HG03066 (cell line): ENCODE measurements at regions not wholly inside any gene's neighbourhood (a gene's known extent, or its start where the extent isn't known, plus 50 kb on each side); places are given as distances from the start of the nearest gene placed in this dataset.

Source experiments
- ATAC-seq: cut with Tn5 transposase; IDR thresholded peaks from one replicate; pipeline ENCODE4 v1.9.1; 2021; ENCODE audit warnings: low read depth; ENCODE audit not compliant: unreplicated experiment

DNA sequence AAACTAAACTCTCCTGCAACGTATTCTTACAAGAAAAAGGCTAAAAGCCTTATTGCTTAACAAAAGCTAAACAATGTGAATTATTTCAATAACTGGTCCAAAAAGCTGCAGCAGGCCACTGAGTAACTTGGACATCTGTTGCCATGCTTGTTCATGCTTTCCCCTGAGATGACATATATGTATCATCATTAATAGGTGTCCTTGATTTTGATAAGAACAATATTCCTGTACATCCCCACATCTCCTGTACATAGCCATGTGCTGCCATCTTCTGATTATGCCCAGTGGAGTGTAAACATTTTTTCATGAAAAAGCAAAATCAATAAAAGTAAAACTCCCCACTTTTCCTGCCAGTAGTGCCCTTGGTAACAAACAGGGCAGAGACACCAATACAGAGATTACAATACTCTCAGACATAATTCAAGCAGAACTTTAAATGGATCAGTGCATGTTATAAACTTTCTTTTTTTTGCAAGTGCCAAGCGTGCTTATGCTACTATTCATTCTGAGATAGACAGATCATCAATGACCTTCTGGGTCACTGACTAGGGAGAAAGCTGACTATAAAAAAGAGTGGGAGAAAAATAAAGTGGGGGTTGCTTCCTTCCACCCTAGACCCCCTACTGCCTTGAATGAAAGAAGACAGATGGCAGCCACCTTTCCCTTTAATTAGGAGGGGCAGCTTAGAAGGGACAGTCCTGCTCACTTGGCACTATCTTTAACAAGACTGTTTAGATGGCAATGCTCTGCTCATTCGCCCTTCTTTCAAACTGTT, 205.5 kb upstream of the KLF14 start:
- no peak for ATAC-seq

DNA sequence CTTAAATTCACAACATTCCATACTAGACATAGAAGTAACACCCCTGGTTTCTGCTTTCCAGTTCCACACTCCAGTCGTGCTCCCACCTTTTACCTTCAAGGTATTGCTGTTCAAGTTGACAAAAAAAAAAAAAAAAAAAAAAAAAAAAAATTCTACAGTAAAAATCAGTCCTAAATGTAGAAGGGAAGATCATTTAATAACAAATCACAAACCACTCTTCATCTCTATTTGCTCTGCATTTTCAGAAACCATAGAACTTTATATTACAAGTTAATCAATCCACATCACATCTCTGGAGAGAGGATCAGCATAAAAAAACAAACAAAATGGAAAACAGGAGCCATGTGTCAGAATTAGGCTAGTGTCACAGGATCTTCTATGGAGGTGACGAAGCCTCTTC, 206.3 kb upstream of the KLF14 start:
- no peak for ATAC-seq

DNA sequence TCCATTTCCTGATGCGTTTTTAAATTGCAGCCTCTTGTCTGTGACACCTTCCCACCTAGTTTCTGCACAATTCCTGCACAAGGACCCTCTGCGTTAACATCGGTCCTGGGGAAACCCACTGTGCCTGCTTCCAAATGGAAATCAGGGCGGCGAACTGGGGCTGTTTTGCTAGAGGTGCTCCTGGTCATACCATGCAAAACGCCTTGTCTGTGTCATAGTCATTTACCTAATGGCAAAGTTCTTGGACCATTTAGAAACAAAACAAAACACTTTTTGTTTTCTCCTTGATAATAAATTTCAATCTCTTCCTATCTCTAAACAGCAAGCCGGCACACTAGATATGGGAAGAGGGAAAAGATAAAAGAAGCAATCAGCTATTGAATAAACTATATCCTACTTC, 206.9 kb upstream of the KLF14 start:
- no peak for ATAC-seq

DNA sequence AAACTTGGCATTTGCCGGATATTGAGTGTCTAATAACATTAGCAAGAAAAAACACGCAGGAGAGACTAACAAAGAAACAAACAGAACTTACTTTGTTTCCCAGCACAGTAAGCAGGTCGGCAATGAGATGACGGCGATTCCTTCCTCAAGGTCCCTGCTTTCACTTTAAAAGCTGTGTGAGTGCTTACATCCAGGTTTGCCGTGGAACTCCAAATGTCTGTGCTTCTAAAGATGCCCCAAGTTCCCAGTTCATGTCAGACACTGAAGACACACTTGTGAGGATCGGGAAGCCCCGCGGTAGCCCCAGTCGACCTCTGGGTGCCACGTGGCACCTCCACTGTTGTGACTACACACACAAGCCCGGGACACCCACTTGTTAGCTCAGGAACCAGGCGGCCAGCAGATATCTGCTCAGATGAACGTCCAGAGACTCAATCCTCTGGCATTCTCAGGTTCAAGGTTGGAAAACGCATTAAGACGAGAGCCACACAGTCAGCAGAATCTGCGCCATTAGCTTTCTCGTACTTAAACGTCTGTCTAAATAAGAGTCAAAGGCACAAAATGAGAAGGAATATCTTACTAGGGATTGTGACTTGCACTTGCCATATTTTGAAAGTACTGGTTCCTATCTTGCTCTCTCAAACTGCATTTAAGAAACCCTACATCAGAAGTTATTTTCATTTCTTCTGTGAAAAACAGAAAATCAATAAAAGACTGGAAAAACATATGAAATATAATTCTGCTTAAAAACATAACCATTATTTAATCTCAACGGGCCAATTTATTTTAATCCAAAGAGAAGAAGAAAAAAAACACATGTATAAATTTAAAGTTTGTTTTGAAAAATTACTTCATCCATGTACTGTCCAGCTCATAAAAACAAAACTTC, 207.6 kb upstream of the KLF14 start:
- no peak for ATAC-seq

DNA sequence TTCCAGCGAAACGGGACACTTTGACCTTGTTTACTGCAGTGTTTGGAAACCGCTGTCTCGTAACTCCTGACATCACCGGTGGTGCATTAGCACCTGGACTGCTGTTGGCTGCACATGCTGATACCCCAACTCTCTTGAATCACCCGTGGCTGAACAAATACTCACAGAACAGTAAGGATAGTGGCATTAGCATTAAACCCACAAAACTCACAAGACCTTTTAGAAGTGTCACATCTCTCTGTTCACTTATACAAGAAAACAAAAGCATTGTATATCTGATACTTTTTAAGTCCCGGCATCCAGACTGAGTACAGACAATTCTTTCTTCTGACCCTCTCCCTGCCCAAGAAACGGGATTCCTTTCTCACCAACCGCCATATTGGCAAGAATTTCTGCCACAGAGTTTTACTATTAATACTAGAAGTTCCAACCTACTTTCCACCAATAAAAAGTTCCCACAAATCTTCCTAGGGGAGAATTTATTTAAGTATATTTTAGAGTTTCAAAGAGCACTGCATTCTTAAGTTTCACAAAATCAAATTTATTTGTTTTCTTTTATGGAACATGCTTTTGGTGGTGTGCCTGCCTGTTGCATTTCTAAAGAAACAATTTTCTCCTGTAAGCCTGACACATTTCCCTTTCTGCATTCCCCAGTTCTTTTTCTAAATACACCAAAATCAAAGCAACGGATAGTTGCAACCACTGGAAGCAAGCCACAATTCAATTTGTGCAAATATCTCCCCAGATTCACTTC, 208.4 kb upstream of the KLF14 start:
- no peak for ATAC-seq

DNA sequence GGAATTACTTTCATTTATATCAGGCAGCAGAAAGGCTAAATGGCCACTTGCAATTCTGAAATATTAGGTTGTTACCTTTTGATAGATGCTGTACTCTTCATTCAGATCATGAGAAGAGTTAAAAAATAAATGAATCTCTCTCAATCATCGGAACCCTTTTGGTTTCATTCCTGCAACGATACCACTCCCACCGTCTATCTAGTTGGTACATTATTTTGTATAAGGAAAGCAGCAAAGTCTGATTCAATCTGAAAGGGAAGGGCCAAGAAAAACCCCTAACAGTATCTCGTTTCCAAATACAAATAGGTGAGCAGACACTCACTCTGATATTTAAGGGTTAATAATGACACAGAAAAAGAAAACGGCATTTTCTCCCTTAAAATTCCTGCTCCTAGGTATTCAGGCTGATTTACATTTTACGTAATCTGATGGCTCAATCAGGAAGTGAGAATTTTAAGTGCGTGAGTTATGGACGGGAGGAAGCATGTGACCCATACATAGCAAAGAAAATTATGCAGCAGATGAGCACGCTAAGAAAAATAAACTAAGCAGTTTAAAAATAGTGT, 209.4 kb upstream of the KLF14 start:
- no peak for ATAC-seq

DNA sequence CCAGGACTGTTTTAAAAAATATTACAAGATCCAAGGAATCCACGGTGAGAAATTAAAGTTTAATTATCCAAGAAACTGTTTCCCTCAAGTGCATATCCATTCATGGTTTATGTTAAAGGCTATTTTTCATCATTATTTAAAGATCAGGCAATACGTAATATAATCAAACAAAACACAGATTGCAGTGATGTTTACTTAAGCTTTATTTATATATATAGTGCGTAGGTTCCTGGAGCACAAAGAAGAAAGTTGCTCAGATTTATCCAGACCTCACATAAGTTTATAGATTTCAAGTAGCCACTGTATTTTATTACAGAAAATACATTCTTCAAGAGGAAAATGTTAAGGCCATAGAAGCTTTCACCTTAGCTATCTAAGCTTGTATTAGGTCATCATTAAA, 210.0 kb upstream of the KLF14 start:
- ATAC-seq, result no peak

DNA sequence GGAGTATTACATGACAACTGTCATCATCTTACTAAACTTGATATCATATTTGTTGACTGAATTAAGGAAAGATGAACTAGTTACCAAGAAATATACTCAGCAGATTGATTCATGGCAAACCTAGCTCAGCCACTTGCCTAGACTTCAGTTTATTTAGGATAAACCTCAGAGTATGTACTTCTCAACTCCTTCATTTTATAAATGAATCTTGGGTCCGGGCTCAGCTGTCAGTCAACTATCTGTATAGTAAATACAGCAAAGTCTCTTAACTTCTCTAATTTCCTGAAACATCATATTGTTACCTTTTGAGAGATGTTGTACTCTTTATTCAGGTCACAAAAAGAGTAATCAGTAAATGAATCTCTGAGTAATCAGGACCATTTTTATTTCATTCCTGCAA, 211.0 kb upstream of the KLF14 start:
- ATAC-seq, result no peak

DNA sequence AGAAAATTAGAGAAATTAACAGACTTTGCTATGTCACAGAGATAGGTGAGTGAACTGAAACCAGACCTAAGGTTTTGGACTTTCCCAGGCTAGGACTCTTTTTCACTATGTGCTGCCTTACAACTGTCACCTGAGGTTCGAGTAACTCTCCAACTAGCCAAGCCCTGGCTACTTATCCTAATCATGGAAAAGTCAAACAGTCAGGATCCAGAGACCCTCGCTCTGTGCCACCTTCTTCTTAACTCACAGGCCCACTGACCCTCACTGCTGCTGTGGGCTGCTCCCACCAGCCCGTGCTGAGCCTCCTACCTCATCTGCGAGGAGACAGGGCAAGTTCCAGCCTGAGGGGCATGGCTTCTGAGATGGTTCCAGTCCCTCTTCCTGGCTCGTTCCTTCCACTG, 211.4 kb upstream of the KLF14 start:
- no peak for ATAC-seq

DNA sequence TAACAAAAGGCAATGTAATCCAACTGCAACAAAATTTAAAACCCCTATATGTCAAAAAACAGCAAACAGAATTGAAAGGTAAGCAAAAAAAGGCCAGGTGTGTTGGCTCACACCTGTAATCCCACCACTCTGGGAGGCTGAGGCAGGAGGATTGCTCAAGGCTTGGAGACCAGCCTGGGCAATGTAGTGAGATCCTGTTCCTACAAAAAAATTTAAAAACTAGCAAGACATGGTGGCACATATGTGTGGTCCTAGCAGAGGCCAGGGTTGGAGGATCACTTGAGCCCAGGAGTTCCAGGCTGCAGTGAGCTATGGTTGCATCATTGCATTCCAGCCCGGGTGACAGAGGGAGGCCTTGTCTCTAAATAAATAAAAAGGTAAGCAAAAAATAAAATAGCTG, 212.1 kb upstream of the KLF14 start:
- ATAC-seq, result no peak

DNA sequence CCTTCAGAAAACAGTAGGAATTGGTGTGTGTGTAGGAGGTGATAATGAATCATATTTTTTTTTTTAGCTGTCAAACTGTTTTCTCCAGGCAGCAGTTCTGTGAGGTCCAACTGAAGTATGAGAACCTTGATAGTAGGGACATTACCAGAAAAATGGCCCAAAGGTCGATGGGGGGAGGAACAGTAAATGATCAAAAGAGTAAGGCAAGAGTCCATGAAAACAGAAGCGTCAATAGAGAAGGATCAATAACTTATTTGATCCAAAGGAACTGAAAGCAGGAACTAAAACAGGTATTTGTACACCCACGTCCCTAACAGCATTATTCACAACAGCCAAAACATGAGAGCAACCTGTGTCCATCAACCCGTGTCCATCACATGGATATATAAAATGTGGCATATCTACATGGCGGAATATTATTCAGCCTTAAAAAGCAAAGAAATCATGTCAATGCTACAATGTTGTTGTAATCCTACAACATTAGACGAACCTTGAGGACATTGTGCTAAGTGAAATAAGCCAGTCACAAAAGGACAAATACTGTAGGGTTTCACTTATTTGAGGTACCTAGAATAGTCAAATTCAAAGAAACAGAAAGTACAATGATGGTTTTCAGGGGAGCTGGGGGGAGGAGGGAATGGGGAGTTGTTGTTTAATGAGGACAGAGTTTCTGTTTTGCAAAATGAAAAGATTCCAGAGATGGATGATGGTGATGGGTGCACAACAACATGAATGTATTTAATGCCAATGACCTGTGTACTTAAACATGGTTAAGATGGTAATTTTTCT, 214.0 kb upstream of the KLF14 start:
- ATAC-seq, result no peak

DNA sequence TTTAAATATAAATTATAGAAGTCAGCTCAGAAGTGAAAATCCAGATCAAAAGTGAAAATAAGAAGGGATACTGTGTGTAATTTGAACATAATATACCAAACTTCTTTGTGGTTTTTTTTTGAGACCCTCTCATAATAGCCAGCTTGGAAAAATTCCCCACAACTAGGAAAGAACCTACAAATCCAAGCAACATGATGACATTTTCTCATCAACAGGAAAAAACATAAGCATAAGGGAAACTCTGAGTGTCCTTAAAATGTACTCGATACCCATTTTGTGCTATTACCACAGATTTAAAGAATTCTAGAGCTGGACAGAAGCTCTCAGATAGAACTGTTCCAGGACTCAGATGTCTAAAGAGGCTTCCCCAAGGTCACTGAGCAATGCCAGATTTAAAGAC, 214.8 kb upstream of the KLF14 start:
- no peak for ATAC-seq

DNA sequence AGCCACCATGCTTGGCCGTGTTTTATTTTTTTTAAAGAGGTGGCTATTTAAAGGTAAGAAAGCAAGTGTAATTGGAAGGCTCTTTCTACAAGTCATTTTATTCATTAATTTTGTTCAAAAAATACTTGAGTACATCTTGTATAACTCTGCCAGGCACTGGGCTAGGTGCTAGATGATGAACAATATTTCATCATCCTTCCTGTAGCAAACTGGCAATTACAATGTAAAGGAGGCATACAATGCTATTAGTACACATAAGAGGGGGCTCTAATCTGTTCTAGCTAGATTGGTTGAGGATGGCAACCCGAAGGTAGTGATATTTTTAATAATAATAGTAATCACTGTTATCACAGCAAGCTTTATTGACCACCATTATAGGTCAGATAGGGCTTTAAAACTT, 215.5 kb upstream of the KLF14 start:
- ATAC-seq, result no peak

DNA sequence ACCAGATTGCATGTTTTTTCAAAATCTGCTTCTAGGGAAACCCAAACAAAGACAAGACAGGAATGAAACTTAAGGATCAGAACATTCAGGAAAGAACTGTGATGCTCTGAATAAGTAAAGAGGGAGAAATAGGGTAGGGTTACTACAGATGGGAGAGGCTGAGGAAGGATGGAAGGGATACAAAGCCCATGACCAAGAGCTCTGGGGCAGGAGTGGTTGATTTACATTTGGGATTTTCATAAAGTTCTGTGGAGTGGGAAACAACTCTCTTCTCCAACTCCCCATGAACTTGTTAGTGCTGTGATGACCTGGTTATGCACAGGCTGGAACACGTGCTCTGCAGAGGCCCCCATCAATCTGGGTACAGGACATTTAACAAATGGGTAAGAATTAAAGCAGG, 216.0 kb upstream of the KLF14 start:
- ATAC-seq, result no peak

DNA sequence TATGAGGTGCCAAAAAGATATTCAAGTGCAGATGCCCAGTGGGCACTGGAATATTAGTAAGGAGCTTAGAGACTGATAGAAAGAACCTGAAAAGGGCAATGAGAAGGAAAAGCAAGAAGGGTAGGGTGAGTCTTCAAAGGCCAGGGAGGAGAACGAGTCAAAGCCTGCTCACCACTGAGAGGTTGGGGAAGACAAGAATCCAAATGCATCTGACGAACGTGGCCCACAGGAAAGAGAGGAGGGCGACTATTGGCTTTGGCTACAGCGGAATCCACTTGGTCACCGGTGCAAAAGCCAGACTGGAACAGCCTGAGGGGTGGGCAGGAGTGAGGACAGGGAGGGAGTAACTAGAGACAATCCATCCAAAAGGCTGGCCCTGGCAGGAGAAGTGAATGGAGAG, 216.7 kb upstream of the KLF14 start:
- no peak for ATAC-seq

DNA sequence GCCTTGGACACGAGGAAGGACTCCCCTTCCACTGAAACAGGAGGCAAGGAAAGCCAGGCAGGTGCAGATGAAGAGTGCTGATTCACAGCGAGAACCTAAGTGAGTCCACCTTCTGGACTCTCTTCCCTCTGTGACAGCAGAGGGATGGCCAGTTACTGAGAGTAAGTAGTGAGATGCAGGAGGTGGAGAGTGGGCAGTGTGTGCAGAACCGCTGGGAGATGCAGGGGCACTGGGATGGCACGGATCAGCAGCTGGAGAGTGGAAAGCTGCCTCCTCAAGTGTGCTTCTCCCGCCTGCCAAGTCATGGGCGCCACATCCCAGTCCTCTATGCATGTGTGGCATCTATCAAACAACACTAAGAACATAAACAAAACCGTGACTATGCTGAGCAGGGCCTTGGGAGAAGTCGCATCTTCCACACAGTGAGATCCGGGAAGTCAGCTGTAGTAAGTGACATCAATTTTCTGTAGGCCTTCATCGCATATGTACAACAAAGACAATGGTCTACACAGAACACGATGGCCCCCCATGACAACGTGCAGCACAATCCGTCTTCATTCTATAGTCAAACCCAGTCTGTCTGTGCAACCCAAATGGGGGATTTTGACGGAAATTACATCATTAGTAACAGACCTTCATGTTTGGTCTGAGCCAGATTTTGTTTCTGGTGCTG, 217.4 kb upstream of the KLF14 start:
- no peak for ATAC-seq

DNA sequence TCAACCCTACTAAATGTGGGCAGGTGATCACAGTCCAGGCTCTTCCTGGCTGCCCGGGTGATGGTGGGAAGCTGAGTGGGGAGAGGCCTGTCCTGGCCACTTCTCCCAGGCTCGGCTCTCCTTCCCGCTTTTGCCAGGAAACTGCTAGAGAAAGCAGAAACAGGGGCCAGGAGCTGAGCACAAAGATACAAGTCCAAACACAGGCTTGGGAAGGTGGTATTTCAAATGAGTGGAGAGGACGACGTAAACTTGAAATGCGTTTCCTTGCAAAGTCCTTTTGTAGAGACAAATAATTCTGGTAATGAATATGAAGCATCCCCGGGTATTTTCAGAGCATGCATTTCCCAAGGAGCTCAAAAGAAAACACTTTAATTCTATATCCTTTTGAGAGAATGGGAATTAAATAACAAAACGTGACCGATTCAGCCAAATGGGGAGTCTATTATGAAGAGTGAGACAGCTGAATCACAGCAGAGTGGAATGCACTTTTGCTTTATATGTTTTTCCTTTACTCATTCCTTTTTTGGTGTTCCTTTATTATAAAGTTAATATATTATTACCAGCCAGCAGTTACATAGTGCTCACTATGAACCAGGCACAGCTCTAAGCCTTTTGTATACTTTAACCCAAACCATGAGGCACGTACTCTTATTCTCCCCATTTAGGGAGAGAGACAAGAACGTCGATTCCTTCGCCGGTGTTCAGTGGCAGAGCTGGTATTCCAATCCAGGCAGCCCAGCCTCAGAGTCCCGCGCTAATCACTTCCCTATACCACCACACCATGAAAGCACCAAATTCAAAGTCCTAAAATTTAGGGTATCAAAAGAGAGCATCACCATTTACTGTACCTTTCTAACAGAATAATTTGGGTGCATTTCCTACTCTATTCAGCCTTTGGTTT, 218.2 kb upstream of the KLF14 start:
- ATAC-seq, result no peak

DNA sequence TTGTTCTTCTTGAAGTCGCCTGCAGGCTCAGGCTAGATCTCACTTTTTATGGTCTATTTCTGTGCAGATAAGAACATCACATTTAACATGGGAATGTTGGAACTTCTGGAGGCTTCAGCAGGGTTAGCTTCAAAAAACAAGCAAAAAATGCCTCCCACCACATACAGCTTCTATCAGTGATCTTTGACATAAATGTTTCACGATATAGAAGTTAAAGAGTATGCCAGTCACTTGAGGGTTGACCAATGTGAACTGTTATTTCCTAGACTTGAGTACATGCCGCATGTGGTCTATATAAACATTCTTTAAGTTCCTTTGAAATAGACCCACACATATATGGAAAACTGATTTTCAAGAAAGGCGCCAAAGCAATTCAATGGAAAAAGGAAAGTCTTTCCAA, 219.2 kb upstream of the KLF14 start:
- no peak for ATAC-seq
